H1 (cell line): ENCODE measurements at regions not wholly inside any gene's neighbourhood (a gene's known extent, or its start where the extent isn't known, plus 50 kb on each side); places are given as distances from the start of the nearest gene placed in this dataset.
A peak's percentile ranks its signal among the peaks of the same experiment; 100 is the strongest.

Source experiments
- CTCF ChIA-PET: fragments of 300-600 bp; sonication (Branson Sonifier 250); formaldehyde crosslinking; loops from one replicate; lab custom pipeline; 2021; ENCODE audit not compliant: partially characterized antibody; lab: Charles Lee
- POLR2A ChIA-PET: fragments of 300-600 bp; sonication (Branson Sonifier 250); formaldehyde crosslinking; loops from one replicate; lab custom pipeline; 2021; ENCODE audit warnings: inconsistent platforms; ENCODE audit not compliant: partially characterized antibody; lab: Charles Lee
- DNase-seq, 2 experiments: peaks; one replicate each; pipeline versions ENCODE4 v3.0.0 to v3.0.0-alpha.2; 2010 to 2022; ENCODE audit warnings: low spot score in 2 of 2, low read depth in 1 of 2, mixed read lengths in 1 of 2
- FAIRE-seq: peaks from 2 replicates; lab custom pipeline; 2011; peaks lifted over from hg19 to GRCh38; lab: Jason Lieb, UNC
- H2AFZ ChIP-seq: 2 replicates; pipeline ENCODE4 v1.8.1; 2012; ENCODE audit warnings: low read length, inconsistent platforms
- H2AK5ac ChIP-seq: 2 replicates; pipeline ENCODE4 v1.6.1; 2013; ENCODE audit warnings: low read depth, low read length
- H2BK120ac ChIP-seq: replicated peaks from 2 replicates; pipeline ENCODE3; 2013; ENCODE audit warnings: low read depth, low read length, inconsistent platforms
- H2BK12ac ChIP-seq: 2 replicates; pipeline ENCODE4 v1.6.1; 2013; ENCODE audit warnings: low read depth, low read length
- H2BK15ac ChIP-seq: 2 replicates; pipeline ENCODE4 v1.6.1; 2013; ENCODE audit warnings: low read length
- H2BK20ac ChIP-seq: 2 replicates; pipeline ENCODE4 v1.6.1; 2013; ENCODE audit warnings: low read length
- H2BK5ac ChIP-seq: 2 replicates; pipeline ENCODE4 v1.6.1; 2013; ENCODE audit warnings: low read depth, low read length
- H3K14ac ChIP-seq: 2 replicates; pipeline ENCODE4 v1.6.1; 2013; ENCODE audit warnings: inconsistent platforms; ENCODE audit not compliant: insufficient read length
- H3K18ac ChIP-seq: 2 replicates; pipeline ENCODE4 v1.6.1; 2013; ENCODE audit warnings: low read length; ENCODE audit errors: extremely low read depth
- H3K23ac ChIP-seq: 2 replicates; pipeline ENCODE4 v1.6.1; 2013; ENCODE audit warnings: inconsistent platforms; ENCODE audit not compliant: insufficient read length
- H3K23me2 ChIP-seq: 2 replicates; pipeline ENCODE4 v1.6.1; 2013; ENCODE audit warnings: low read depth, low read length
- H3K27ac ChIP-seq: 2 replicates; pipeline ENCODE4 v1.6.1; 2011; ENCODE audit warnings: low read depth, low read length, inconsistent platforms
- H3K27me3 ChIP-seq, 4 experiments: replicated peaks in 1 of 4; 1 replicate in 1 of 4; 2 replicates in 3 of 4; pipeline versions ENCODE4 v1.6.1 to v1.8.1; 2011 to 2013; ENCODE audit warnings: low read length in 3 of 4, mild to moderate bottlenecking in 3 of 4, inconsistent platforms in 2 of 4, mixed read lengths in 2 of 4, moderate library complexity in 1 of 4; ENCODE audit not compliant: control insufficient read depth in 3 of 4, insufficient read depth in 3 of 4; ENCODE audit errors: extremely low read depth in 1 of 4
- H3K36me3 ChIP-seq, 4 experiments: 2 replicates each; pipeline versions ENCODE4 v1.6.1 to v1.8.1; 2011 to 2013; ENCODE audit warnings: mild to moderate bottlenecking in 4 of 4, low read length in 3 of 4, moderate library complexity in 2 of 4, control low read depth in 1 of 4, inconsistent platforms in 1 of 4; ENCODE audit not compliant: insufficient read depth in 4 of 4, control insufficient read depth in 2 of 4
- H3K4ac ChIP-seq: replicated peaks from 2 replicates; pipeline ENCODE3; 2013; ENCODE audit warnings: low read length, low read depth, mixed read lengths, inconsistent platforms; ENCODE audit not compliant: insufficient read length
- H3K4me1 ChIP-seq, 4 experiments: replicated peaks in 1 of 4; 1 replicate in 1 of 4; 2 replicates in 3 of 4; pipeline versions ENCODE4 v1.6.1 to v1.8.1; 2011 to 2013; ENCODE audit warnings: low read length in 3 of 4, inconsistent platforms in 2 of 4, mixed read lengths in 1 of 4; ENCODE audit not compliant: insufficient read depth in 4 of 4, control insufficient read depth in 3 of 4
- H3K4me2 ChIP-seq, 2 experiments: 2 replicates each; pipeline versions ENCODE4 v1.6.1 to v1.8.1; 2011 to 2013; ENCODE audit warnings: low read depth in 2 of 2, low read length in 2 of 2, control low read depth in 1 of 2, inconsistent platforms in 1 of 2, mild to moderate bottlenecking in 1 of 2; ENCODE audit not compliant: insufficient read depth in 1 of 2
- H3K4me3 ChIP-seq, 4 experiments: fragments of 200-600, 300-600 bp in 1 of 4; sonication (generic), shearing (Covaris generic), sonication (Bioruptor Twin) in 1 of 4; 2 replicates each; pipeline versions ENCODE4 v1.5.1 to v1.8.1; 2011 to 2016; ENCODE audit warnings: low read length in 4 of 4, low read depth in 3 of 4, control low read depth in 2 of 4, inconsistent platforms in 2 of 4, mild to moderate bottlenecking in 2 of 4, mixed read lengths in 1 of 4, moderate library complexity in 1 of 4; ENCODE audit not compliant: insufficient read depth in 2 of 4; ENCODE audit errors: extremely low read depth in 1 of 4
- H3K56ac ChIP-seq: replicated peaks from 2 replicates; pipeline ENCODE3; 2013; ENCODE audit warnings: low read depth, mild to moderate bottlenecking, mixed read lengths, low read length, inconsistent platforms; ENCODE audit not compliant: insufficient read length
- H3K79me1 ChIP-seq: 2 replicates; pipeline ENCODE4 v1.6.1; 2013; ENCODE audit warnings: low read depth, low read length, control low read depth
- H3K79me2 ChIP-seq, 2 experiments: 2 replicates each; pipeline versions ENCODE4 v1.6.1 to v1.8.1; 2012 to 2013; ENCODE audit warnings: low read length in 2 of 2, mild to moderate bottlenecking in 2 of 2, inconsistent platforms in 1 of 2; ENCODE audit not compliant: insufficient read depth in 2 of 2, control insufficient read depth in 1 of 2
- H3K9ac ChIP-seq, 4 experiments: replicated peaks in 1 of 4; 1 replicate in 1 of 4; 2 replicates in 3 of 4; pipeline versions ENCODE4 v1.6.1 to v1.8.1; 2011 to 2013; ENCODE audit warnings: low read depth in 3 of 4, low read length in 3 of 4, control low read depth in 2 of 4, mild to moderate bottlenecking in 2 of 4, moderate library complexity in 2 of 4, inconsistent platforms in 1 of 4; ENCODE audit errors: extremely low read depth in 1 of 4
- H3K9me3 ChIP-seq, 2 experiments: 2 replicates each; pipeline versions ENCODE4 v1.6.1 to v1.8.1; 2012 to 2013; ENCODE audit warnings: mild to moderate bottlenecking in 2 of 2, moderate library complexity in 2 of 2, control low read depth in 1 of 2, inconsistent platforms in 1 of 2, low read depth in 1 of 2, low read length in 1 of 2, mixed read lengths in 1 of 2; ENCODE audit not compliant: insufficient read depth in 2 of 2
- H4K20me1 ChIP-seq, 2 experiments: replicated peaks in 1 of 2; 2 replicates each; pipeline versions ENCODE3 to v1.8.1; 2011 to 2013; ENCODE audit warnings: inconsistent platforms in 2 of 2, low read length in 2 of 2, mild to moderate bottlenecking in 1 of 2; ENCODE audit not compliant: insufficient read depth in 2 of 2, control insufficient read depth in 1 of 2
- H4K5ac ChIP-seq: 2 replicates; pipeline ENCODE4 v1.6.1; 2013; ENCODE audit warnings: low read length, low read depth, mixed read lengths, inconsistent platforms; ENCODE audit not compliant: insufficient read length
- H4K8ac ChIP-seq: 2 replicates; pipeline ENCODE4 v1.8.0; 2013; ENCODE audit warnings: mild to moderate bottlenecking, moderate library complexity, low read length, inconsistent platforms; ENCODE audit not compliant: insufficient read depth; ENCODE audit errors: extremely low read depth
- H4K91ac ChIP-seq: replicated peaks from 2 replicates; pipeline ENCODE3; 2013; ENCODE audit warnings: low read length, mixed read lengths, inconsistent platforms; ENCODE audit not compliant: insufficient read length
- CBX5 ChIP-seq: fragments of 300-800, 300-1000 bp; sonication (generic); IDR thresholded peaks from 2 replicates; pipeline ENCODE4 v1.7.1; 2016; ENCODE audit warnings: antibody characterized with exemption, low read length, low read depth
- CEBPB ChIP-seq: IDR thresholded peaks from 2 replicates; pipeline ENCODE4 v1.6.1; 2012; ENCODE audit warnings: low read depth, low read length
- NANOG ChIP-seq: IDR thresholded peaks from 2 replicates; pipeline ENCODE4 v1.6.1; 2011; ENCODE audit warnings: low read length, low read depth, mild to moderate bottlenecking, inconsistent platforms; ENCODE audit not compliant: insufficient read depth, poor library complexity, severe bottlenecking
- WGBS, 2 experiments: shearing (Covaris generic) in 1 of 2; methylation state at CpG; one replicate each; pipeline versions ENCODE4 v1.1.6 to v1.1.7; 2013 to 2015; ENCODE audit warnings: low lambda C conversion rate in 2 of 2, mixed read lengths in 2 of 2, inconsistent platforms in 1 of 2, low coverage in 1 of 2, missing lambda C conversion rate in 1 of 2; ENCODE audit not compliant: insufficient replicate concordance in 2 of 2, insufficient coverage in 1 of 2, insufficient read length in 1 of 2; ENCODE audit errors: extremely low coverage in 1 of 2, missing lambda C conversion rate in 1 of 2; 5-methylcytosine and 5-hydroxymethylcytosine counted together

DNA sequence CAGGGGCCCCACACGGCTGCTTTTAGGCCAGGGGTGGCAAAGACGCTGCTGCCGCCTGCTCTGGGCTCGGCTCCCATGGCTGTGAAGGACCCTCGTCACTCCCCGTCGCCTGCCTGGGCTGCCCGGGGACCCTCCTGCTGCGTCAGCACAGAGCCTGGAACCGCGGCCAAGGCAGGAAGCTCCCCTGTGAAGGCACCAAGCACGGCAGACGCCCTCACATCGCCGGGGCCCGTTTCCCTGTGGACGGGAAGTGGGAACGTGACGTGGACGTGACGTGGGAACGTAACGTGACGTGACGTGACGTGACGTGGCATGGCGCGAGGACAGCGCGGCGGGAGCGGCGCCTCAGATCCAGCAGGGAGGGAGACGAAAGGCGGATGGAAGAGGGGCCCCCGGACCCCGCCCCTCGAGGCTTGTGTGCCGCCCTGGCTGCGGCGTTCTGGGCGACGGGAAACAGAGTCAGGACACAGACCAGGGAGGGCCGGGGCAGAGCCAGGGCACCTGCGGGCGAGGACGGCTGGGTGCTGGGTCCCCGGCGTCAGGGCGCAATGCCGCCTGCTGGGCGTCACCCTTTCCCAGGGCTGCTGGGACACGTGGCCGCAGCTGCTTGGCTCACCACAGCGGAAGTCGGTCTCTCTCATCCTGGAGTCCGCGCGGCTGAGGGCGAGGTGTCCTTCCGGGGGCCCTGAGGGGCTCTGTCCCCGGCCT is 53.1 kb downstream of the MRPL36 start:
- Histone ChIP-seq H4K5ac (no peak overlapping the region), H4K8ac (no peak overlapping the region), H3K27me3 (no peaks in the 10 kb centered on the region), H3K4ac (peak overlapping the region; percentile 78), H3K9ac (no peak overlapping the region), H3K36me3 (no peaks in the 10 kb centered on the region), H3K56ac (no peak overlapping the region), H3K4me1 (peaks cover 0 to 2% (median 0%) of the 10 kb centered on the region in 4 experiments; a peak in 2 of 7 replicates), H3K18ac (no peak overlapping the region), H3K9me3 (no peaks in the 10 kb centered on the region), H2BK120ac (no peak overlapping the region), H3K14ac (no peak overlapping the region), H2AFZ (no peak overlapping the region), H4K91ac (no peak overlapping the region), H3K23ac (no peak overlapping the region), H3K27ac (no peak overlapping the region), H3K4me2 (no peak overlapping the region), H3K4me3 (no peak overlapping the region), H3K79me1 (no peaks in the 10 kb centered on the region), H4K20me1 (no peaks in the 10 kb centered on the region), H2BK5ac (no peak overlapping the region), H3K79me2 (no peaks in the 10 kb centered on the region), H3K23me2 (no peaks in the 10 kb centered on the region), H2BK12ac (no peak overlapping the region), H2AK5ac (no peak overlapping the region), H2BK20ac (no peak overlapping the region), H2BK15ac (no peak overlapping the region)
- ChIA-PET CTCF (interaction anchor here (1.0 to 2.4 kb wide), 3 partner anchors 16 to 78 kb away, joined by 3 to 8 read pairs (median 3); no protein-coding TSS in a partner anchor), POLR2A (interaction anchor here (0.7 kb wide), 1 partner anchor 20 kb away, joined by 3 read pairs; no protein-coding TSS in a partner anchor)
- 91% methylated on average over 48 of the region's 63 CpGs; no CpG with 5 or more reads in 1 of the 2 experiments for WGBS, 2 experiments
- no peak for FAIRE-seq
- TF ChIP-seq NANOG (no peak), CEBPB (no peak), CBX5 (no peak)
- DNase-seq, result peak in 1 of 2 experiments; percentile 39
